Spleen (tissue), 7 donors: ENCODE measurements at regions not wholly inside any gene's neighbourhood (a gene's known extent, or its start where the extent isn't known, plus 50 kb on each side); places are given as distances from the start of the nearest gene placed in this dataset.

ENCODE experiments used
- CTCF ChIP-seq, 11 experiments: fragments of 200-600 bp in 7 of 11; fragments of 450-650 bp in 4 of 11; sonication (generic) in 4 of 11; IDR thresholded peaks in 8 of 11; conservative IDR thresholded peaks in 3 of 11; 1 replicate in 7 of 11; 2 replicates in 4 of 11; pipeline versions ENCODE4 v1.4.0 to v1.8.0; 2016 to 2021; ENCODE audit warnings: antibody characterized with exemption in 11 of 11, inconsistent platforms in 4 of 11, mild to moderate bottlenecking in 1 of 11
- POLR2AphosphoS5 ChIP-seq, 3 donors: sonication (generic); formaldehyde crosslinking; IDR thresholded peaks; one replicate each; pipeline ENCODE4 v1.5.1; 2017; ENCODE audit warnings: antibody characterized with exemption in 3 of 3
- donor health status: DM: no; HTN: no; CAD: no; lungs with moderate emphysema.
- donor health status: DM: no; HTN: no; CAD: no.
- donor health status: DM: no; HTN: no; CAD: no.

- TF ChIP-seq POLR2AphosphoS5 (IDR thresholded peaks at IDR 0.05), result no peak
- no peak for TF ChIP-seq CTCF (IDR thresholded peaks at IDR 0.05 in 8 of 11, conservative IDR thresholded peaks at IDR 0.05 in 3 of 11)
Observed at GRCh38 chr7:131109011-131109758, 218.5 kb upstream of the MKLN1 start.
